Calu3 (cell line): ENCODE measurements at regions not wholly inside any gene's neighbourhood (a gene's known extent, or its start where the extent isn't known, plus 50 kb on each side); places are given as distances from the start of the nearest gene placed in this dataset.

Experiments
- BruUV-seq: library from RNA; stranded (reverse); fragments of 400-500 nt; replicated peaks from 2 replicates; lab custom pipeline; 2021; lab: Mats Ljungman, UMichigan
- CTCF ChIA-PET: fragments of 300-600 bp; sonication (Branson Sonifier 250); formaldehyde crosslinking; loops from one replicate; lab custom pipeline; 2022; ENCODE audit warnings: antibody characterized with exemption; lab: Charles Lee
- DNase-seq: peaks from one replicate; pipeline ENCODE4 v3.0.0; 2022
- H3K27ac Mint-ChIP-seq: one replicate; pipeline ENCODE4 v1.8.0; 2022; ENCODE audit warnings: mixed read lengths; ENCODE audit not compliant: unreplicated experiment
- H3K27me3 Mint-ChIP-seq: one replicate; pipeline ENCODE4 v1.8.0; 2022; ENCODE audit warnings: mixed read lengths; ENCODE audit not compliant: unreplicated experiment
- H3K36me3 Mint-ChIP-seq: one replicate; pipeline ENCODE4 v1.8.0; 2022; ENCODE audit warnings: mild to moderate bottlenecking, moderate library complexity, mixed read lengths; ENCODE audit not compliant: insufficient read depth, unreplicated experiment
- H3K4me1 Mint-ChIP-seq: one replicate; pipeline ENCODE4 v1.8.0; 2022; ENCODE audit warnings: mild to moderate bottlenecking, low read depth, mixed read lengths; ENCODE audit not compliant: unreplicated experiment
- H3K4me3 Mint-ChIP-seq: one replicate; pipeline ENCODE4 v1.8.0; 2022; ENCODE audit warnings: mild to moderate bottlenecking, low read depth, moderate library complexity, mixed read lengths; ENCODE audit not compliant: unreplicated experiment
- H3K9me3 Mint-ChIP-seq: one replicate; pipeline ENCODE4 v1.8.0; 2022; ENCODE audit warnings: low read depth, mixed read lengths; ENCODE audit not compliant: unreplicated experiment
- intact Hi-C: fragments of 100-400 bp; cut with micrococcal nuclease; formaldehyde crosslinking; loops from one replicate; pipeline ENCODE4 v1.10.0; 2022; ENCODE audit not compliant: unreplicated experiment
- TF ChIP-seq, protein P1 (sequence below): fragments of 200-600 bp; IDR thresholded peaks from one replicate; pipeline ENCODE4 v1.8.0; 2022; ENCODE audit warnings: antibody characterized with exemption; ENCODE audit not compliant: unreplicated experiment

DNA sequence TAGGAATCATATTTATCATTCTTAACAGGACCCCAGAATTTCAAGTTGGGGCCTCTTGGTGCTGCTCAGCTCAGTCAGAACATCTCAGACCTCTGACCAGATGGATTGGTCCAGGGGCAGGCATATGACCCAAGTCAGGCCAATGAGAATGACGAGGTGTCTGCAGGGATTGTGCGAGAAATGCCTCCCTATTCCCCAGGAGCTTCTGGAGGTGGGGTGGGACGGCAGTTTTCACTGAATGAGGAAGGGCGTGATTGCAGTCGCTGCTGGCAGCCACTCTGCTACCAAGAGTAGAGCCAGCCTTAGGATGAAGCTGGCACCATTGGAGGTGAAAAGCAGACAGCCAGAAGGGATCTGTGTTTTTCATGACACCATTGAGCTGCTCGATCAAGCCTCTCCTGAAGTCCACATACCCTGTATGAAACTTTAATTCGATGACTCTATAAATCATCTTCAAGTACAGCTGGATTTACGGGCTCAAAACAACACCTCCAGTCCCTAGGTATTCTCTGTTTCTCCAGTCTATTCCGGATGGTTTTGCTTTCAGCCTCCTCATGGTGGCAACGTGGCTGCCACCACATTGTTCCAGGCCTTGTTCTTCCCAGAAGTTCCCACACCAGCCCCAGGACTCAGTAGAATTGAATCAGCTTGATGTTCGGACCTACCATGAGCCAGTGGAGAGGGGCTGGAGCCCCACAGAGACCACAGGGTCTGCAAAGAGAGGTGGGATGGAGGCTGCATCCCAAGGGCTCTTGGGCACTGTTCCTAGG lies 70.2 kb upstream of the ADAMTS2 start:
- TF ChIP-seq, protein P1, sequence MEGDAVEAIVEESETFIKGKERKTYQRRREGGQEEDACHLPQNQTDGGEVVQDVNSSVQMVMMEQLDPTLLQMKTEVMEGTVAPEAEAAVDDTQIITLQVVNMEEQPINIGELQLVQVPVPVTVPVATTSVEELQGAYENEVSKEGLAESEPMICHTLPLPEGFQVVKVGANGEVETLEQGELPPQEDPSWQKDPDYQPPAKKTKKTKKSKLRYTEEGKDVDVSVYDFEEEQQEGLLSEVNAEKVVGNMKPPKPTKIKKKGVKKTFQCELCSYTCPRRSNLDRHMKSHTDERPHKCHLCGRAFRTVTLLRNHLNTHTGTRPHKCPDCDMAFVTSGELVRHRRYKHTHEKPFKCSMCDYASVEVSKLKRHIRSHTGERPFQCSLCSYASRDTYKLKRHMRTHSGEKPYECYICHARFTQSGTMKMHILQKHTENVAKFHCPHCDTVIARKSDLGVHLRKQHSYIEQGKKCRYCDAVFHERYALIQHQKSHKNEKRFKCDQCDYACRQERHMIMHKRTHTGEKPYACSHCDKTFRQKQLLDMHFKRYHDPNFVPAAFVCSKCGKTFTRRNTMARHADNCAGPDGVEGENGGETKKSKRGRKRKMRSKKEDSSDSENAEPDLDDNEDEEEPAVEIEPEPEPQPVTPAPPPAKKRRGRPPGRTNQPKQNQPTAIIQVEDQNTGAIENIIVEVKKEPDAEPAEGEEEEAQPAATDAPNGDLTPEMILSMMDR: no peak
- Mint-ChIP-seq H3K4me3 (no peak overlapping the region), H3K27ac (no peak overlapping the region), H3K4me1 (no peaks in the 10 kb centered on the region), H3K27me3 (no peaks in the 10 kb centered on the region), H3K9me3 (peaks cover 7% of the 10 kb centered on the region), H3K36me3 (no peaks in the 10 kb centered on the region)
- intact Hi-C loops: no loop called here
- DNase-seq: no peak
- BruUV-seq: no TSS peak
- CTCF ChIA-PET: no interaction called here

DNA sequence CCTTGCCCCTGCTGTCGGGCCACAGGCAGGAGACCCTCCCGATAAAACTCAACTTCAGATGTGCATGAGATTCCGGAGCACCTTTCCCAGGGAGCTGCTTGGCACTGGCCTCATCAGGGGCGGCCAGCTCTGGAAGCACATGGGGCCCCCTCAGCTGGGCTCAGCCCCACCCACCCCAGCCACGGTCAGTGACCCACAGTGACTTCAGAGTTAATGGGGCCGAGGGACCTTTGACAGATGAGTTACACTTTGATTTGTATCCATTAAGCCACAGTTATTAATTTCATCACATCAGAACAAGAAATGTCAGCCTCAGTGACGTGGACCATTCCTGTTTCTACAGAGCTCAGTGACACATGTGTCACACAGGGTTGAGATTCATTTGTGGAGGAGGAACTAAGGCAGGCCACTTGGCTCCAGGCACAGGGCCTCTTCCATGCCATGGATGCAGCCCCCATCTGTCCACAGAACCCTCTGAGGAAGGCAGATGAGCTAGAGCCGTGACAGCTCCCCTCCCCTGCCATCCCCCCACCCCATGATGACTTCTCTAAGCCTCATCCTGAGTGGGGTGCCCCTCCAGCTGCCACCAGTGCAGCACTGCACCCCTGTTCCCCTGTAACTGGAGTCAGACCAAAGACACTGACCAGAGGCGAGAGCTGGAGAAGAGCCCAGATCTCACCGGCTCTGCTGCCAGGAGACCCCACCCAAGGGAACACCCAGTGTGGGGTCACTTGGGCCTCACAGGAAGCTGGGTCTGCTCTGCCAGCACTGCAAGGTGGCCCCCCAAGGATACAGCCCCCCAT lies 69.4 kb upstream of the ADAMTS2 start:
- TF ChIP-seq, protein P1: no peak
- CTCF ChIA-PET: no interaction called here
- no peak for DNase-seq
- H3K9me3 Mint-ChIP-seq: peaks cover 8% of the 10 kb centered on the region
- no peaks in the 10 kb centered on the region for H3K4me1 Mint-ChIP-seq
- no peak overlapping the region for H3K4me3 Mint-ChIP-seq
- H3K27me3 Mint-ChIP-seq: no peaks in the 10 kb centered on the region
- no peaks in the 10 kb centered on the region for H3K36me3 Mint-ChIP-seq
- no peak overlapping the region for H3K27ac Mint-ChIP-seq
- no TSS peak for BruUV-seq
- intact Hi-C loops: no loop called here

DNA sequence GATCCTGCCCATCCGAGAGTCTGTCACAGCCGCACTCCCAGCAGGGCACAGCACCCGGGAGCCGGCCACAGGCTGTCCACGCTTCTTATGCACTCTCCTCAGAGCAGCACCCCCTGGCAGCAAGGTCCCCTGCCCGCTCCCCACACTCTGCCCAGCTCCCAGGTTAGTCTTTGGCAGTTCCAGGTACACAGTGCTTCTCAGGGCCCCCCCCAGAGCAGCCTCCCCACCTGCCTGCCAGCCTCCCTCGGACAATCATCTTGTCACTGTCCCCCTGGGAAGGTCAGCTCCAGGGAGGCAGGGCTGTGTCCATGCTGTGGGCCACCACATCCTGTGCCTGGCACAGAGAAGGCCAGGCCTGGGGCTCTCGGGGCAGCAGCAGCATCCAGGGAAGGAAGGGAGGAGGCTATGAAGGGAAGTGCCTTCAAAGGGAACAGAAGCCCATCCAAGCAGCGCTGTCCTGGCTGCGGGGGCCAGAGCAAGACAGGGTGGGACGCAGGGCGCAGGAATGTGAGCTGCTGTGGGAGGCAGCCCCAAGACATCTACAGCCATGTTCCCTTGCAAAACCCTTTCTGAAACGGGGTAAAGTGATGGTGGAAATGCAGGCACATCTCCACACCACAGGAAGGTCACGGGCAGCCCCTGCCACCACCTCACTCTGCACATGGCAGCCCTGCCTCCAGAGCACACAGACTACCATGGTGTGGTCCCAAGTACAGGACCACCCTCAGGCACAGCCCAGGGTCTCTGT lies 68.6 kb upstream of the ADAMTS2 start:
- H3K27ac Mint-ChIP-seq: no peak overlapping the region

DNA sequence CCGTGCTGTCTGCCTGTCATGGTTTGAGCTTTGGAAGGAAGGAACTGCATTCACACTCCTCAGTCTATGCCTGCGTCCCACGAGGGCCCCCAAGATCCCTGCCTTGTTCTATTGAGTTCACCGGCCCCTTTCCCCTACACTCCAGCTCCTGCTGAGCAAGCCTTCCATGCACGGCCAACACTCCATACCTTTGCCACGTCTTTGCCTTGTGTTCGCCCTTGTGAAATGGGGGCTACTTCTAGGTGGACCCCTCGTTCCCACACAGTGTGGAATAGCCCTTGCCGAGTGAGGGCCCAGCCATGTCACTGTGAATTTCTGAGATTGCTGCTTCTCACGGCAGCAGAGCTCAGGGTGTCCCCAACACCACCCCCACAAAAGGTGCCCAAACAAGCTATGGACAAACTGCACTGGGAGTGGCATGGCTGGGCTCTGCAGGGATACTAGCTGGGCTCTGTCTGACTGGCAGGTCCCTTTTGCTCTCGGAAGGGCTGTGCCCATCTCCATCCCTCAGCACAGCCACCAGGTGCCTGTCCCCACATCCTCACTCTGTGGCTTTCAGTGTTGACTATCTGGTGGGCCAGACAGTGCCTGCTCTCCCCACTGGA lies 67.9 kb upstream of the ADAMTS2 start:
- peaks cover 6% of the 10 kb centered on the region for H3K9me3 Mint-ChIP-seq
- CTCF ChIA-PET: no interaction called here
- BruUV-seq: no TSS peak

More for the DNA sequence above, 68.6 kb upstream of the ADAMTS2 start:
- peaks cover 6% of the 10 kb centered on the region for H3K9me3 Mint-ChIP-seq
- no TSS peak for BruUV-seq
- no peak overlapping the region for H3K4me3 Mint-ChIP-seq
- intact Hi-C loops: no loop called here
- DNase-seq: no peak
- H3K36me3 Mint-ChIP-seq: no peaks in the 10 kb centered on the region
- no peaks in the 10 kb centered on the region for H3K27me3 Mint-ChIP-seq
- CTCF ChIA-PET: no interaction called here
- TF ChIP-seq, protein P1: no peak
- no peaks in the 10 kb centered on the region for H3K4me1 Mint-ChIP-seq

More for the DNA sequence above, 67.9 kb upstream of the ADAMTS2 start:
- TF ChIP-seq, protein P1: no peak
- Mint-ChIP-seq H3K4me1 (no peaks in the 10 kb centered on the region), H3K27ac (no peak overlapping the region), H3K4me3 (no peak overlapping the region), H3K27me3 (no peaks in the 10 kb centered on the region), H3K36me3 (no peaks in the 10 kb centered on the region)
- DNase-seq: no peak
- intact Hi-C loops: no loop called here
